ENCODE measurements at regions not wholly inside any gene's neighbourhood (a gene's known extent, or its start where the extent isn't known, plus 50 kb on each side); places are given as distances from the start of the nearest gene placed in this dataset.

- TF ChIP-seq CTCF (IDR thresholded peaks at IDR 0.05; ENCODE audit: low read length) (no peak), EZH2 (IDR thresholded peaks at IDR 0.05; ENCODE audit: borderline replicate concordance, low read length) (no peak)
Measured at GRCh38 chr13:27349458-27349857, 75.0 kb upstream of the GTF3A start.
